Left forelimb (tissue), 1 donor: ENCODE measurements at regions not wholly inside any gene's neighbourhood (a gene's known extent, or its start where the extent isn't known, plus 50 kb on each side); places are given as distances from the start of the nearest gene placed in this dataset.

Experiments
- DNase-seq: peaks from one replicate; pipeline ENCODE4 v3.0.0-alpha.2; 2018; ENCODE audit warnings: low spot score

DNA sequence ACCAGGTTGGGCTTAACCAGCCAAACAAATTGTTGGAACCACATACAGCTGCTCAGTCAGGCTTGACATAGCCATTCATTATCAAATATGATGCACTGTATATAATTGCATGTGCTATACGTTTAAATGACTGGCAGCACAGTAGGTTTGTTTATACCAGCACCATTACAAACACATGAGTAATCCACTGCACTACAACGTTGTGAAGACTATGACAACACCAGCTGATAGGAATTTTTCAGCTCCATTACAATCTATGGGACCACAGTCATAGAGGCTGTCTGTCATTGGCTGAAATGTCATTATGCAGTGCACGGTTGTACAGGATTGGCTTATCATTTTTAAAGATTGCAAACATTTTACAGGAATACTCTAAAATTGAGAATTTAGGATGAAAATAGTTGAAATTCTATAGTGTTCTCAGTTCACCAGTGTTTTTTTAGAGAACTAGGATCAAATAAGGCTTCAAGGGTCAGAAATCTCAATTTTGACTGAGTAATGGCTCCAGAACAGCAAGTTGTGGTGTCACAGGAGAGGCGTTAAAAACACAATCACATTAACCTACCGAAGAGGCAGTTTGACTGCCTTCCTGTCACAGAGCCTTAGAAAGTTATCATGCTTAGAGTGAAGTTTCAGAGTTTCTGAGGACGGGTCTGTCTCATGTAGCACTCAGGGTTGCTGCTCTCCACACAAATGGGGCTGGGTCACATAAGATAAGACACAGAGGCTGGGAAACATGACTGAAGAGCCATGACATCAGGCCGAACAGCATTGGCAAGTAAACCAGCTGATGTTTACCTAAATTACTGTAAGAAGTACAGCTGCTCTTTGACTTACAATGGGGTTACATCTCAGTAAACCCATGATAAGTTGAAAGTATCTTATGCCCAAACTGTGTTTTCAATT, 60.7 kb upstream of the SMLR1 start:
- DNase-seq = no peak

DNA sequence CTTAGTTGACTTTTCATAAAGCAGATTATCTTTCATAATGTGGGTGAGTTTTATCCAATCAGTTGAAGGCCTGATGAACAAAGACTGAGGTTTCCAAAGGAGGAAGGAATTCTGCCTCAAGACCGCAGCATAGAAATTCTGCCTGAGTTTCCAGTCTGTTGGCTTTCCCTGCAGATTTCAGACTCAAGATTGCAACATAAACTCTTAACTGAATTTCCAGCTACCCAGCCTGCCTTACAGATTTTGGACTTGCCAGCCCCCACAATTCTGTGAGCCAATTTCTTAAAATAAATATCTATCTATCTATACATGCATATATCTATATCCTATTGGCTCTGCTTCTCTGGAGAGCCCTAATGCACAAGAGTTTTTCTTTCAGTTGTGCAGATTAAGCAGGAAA, 57.3 kb upstream of the SMLR1 start:
- no peak for DNase-seq

DNA sequence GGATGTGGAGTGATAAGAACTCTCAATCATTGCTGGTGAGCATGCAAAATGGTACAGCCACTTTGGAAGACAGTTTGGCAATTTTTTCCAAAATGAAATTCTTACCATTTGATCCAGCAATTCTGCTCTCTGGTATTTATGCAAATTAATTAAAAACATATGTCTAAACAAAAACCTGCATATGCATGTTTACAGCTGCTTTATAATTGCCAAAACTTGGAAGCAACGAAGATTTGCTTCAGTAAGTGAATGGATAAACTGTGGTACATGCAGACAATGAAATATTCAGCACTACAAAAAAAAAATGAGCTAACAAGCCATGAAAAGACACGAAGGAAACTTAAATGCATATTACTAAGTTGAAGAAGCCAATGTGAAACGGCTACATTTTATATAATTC, 55.5 kb upstream of the SMLR1 start:
- DNase-seq = no peak

DNA sequence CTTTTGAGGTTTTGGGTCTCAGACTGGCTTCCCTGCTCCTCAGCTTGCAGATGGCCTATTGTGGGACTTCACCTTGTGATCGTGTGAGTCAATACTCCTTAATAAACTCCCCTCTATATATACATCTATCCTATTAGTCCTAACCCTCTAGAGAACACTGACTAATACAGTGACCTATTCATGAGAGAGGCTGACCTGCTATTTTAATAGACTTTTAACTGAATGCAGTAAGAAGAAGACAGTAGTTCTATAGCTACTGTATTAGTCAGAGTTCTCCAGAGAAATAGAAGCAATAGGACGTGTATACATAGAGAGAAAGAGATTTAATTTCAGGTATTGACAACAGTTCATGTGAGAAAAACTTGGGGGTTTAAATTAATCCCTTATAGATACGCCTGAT, 53.3 kb upstream of the SMLR1 start:
- DNase-seq = no peak

DNA sequence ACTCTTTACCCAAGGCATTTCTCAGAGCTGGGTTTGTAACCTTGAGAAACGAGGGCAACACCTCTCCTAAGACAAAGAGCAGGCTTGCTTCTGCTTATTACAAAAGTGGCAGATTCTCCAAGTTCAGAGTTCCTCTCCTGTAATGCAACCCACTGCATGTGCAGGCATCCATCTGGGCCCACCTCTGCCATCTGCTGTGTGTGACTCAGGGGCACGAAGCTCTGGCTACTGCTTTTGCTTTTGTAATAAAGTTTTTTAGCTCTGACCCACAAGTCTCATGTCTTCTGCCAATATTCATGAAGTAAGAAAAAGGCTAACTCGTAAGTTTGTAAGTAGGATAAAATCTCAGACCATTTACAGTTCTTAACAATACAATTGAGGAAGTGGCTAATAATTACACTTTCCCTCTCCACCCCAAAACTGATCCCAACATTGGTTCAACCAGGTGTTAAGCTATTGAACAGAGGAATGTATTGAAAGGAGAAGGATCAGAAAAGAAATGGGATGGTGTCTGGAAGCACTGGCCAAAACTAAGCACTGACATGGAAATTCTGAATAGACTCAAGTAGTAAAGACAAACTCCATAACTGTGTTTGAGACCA, 51.7 kb upstream of the SMLR1 start:
- no peak for DNase-seq

DNA sequence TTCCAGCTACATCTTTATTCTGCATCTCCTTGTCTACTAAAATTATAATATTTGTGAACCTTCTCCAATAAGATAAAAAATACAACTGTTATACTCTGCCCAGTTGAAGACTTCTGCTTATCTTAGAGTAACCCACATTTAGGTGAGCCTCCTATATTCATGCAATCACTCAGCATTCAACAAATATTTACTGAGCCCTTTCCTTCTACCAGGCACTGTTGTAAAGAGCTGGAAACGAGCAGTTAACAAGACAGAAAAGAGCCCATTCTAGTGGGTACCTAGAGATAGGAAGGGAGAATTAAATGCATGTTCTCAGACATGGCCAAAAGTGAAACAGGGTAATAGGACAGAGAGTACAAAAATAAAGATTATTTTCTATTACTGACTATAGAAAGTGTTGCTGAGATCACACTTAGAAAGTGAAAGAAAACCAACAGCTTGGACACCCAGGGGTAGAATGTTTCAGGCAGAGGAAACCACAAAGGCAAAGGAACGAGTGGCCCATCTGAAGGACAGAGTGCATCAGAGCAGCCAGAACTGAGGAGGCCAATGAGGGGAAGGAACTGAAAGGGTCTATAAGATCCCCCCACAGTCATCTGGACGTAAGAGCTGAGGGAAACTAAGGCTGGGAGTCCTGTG, 50.8 kb upstream of the SMLR1 start:
- DNase-seq = no peak
